ENCODE measurements at regions not wholly inside any gene's neighbourhood (a gene's known extent, or its start where the extent isn't known, plus 50 kb on each side); places are given as distances from the start of the nearest gene placed in this dataset.

DNA sequence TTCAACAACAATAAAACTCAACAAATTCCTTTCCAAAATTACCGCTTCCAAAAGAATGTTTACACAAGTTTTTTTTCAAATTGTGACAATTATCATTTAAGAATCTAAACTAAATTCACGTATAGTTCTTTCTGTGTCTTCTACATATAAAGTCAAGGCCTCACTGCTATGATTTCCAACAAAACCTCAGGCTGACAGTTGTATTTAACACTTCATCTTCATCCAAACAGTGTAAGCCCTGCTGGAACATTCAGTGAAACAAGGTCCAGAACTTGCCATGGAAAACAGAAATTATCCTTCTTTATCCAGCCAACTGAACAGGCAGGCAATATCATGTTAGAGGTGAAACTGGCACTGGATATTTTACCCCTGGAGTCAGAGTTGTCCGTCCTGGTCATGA is 357.9 kb downstream of the PID1 start:
- TF ChIP-seq, protein P1, sequence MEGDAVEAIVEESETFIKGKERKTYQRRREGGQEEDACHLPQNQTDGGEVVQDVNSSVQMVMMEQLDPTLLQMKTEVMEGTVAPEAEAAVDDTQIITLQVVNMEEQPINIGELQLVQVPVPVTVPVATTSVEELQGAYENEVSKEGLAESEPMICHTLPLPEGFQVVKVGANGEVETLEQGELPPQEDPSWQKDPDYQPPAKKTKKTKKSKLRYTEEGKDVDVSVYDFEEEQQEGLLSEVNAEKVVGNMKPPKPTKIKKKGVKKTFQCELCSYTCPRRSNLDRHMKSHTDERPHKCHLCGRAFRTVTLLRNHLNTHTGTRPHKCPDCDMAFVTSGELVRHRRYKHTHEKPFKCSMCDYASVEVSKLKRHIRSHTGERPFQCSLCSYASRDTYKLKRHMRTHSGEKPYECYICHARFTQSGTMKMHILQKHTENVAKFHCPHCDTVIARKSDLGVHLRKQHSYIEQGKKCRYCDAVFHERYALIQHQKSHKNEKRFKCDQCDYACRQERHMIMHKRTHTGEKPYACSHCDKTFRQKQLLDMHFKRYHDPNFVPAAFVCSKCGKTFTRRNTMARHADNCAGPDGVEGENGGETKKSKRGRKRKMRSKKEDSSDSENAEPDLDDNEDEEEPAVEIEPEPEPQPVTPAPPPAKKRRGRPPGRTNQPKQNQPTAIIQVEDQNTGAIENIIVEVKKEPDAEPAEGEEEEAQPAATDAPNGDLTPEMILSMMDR (IDR thresholded peaks at IDR 0.05), result no peak
- TF ChIP-seq POLR2A (IDR thresholded peaks at IDR 0.05), result no peak

All from vagina (tissue), 2 donors.